SU-DHL-6 (cell line): ENCODE measurements at regions not wholly inside any gene's neighbourhood (a gene's known extent, or its start where the extent isn't known, plus 50 kb on each side); places are given as distances from the start of the nearest gene placed in this dataset.

Source experiments
- H2AFZ ChIP-seq: fragments of 200-600 bp; sonication (generic); 2 replicates; pipeline ENCODE4 v1.6.1; 2014; ENCODE audit warnings: low read depth, mild to moderate bottlenecking, moderate library complexity, mixed read lengths, antibody characterized with exemption, low read length; ENCODE audit not compliant: severe bottlenecking
- H3F3A ChIP-seq: fragments of 200-600 bp; shearing (Covaris generic); 2 replicates; pipeline ENCODE4 v1.6.0; 2016; ENCODE audit warnings: antibody characterized with exemption, mild to moderate bottlenecking; ENCODE audit not compliant: insufficient read depth
- H3K27ac ChIP-seq: fragments of 200-600 bp; sonication (generic); 2 replicates; pipeline ENCODE4 v1.5.1; 2016; ENCODE audit warnings: low read depth, mild to moderate bottlenecking, low read length, moderate library complexity, mixed read lengths
- H3K27me3 ChIP-seq: fragments of 200-600 bp; sonication (generic), shearing (Covaris generic); 2 replicates; pipeline ENCODE4 v1.6.0; 2014; ENCODE audit warnings: mild to moderate bottlenecking, low read length
- H3K36me3 ChIP-seq: fragments of 200-600 bp; sonication (generic); 2 replicates; pipeline ENCODE4 v1.6.1; 2014; ENCODE audit warnings: mild to moderate bottlenecking, low read length, mixed read lengths
- H3K4me2 ChIP-seq: fragments of 300-600, 200-600 bp; shearing (Covaris generic), sonication (generic); 2 replicates; pipeline ENCODE4 v1.6.0; 2014; ENCODE audit warnings: low read length, low read depth, mild to moderate bottlenecking; ENCODE audit not compliant: poor library complexity, severe bottlenecking
- H3K4me3 ChIP-seq: fragments of 200-600 bp; sonication (generic); 2 replicates; pipeline ENCODE4 v1.5.1; 2014; ENCODE audit warnings: antibody characterized with exemption, low read length, mild to moderate bottlenecking, mixed read lengths; ENCODE audit not compliant: insufficient read depth, poor library complexity, severe bottlenecking
- H3K79me2 ChIP-seq: fragments of 200-600 bp; sonication (generic); 2 replicates; pipeline ENCODE4 v1.6.1; 2014; ENCODE audit warnings: mild to moderate bottlenecking, low read length, moderate library complexity; ENCODE audit not compliant: insufficient read depth
- H3K9ac ChIP-seq: fragments of 200-600 bp; sonication (generic); 2 replicates; pipeline ENCODE4 v1.7.0; 2014; ENCODE audit warnings: mild to moderate bottlenecking, low read length
- H3K9me2 ChIP-seq: fragments of 200-600 bp; sonication (generic); replicated peaks from 2 replicates; pipeline ENCODE4 v1.6.1; 2014; ENCODE audit warnings: low read length; ENCODE audit not compliant: insufficient read depth
- H3K9me3 ChIP-seq: fragments of 200-600 bp; sonication (generic); 2 replicates; pipeline ENCODE4 v1.6.1; 2014; ENCODE audit warnings: low read length, mixed read lengths; ENCODE audit not compliant: insufficient read depth
- H4K20me1 ChIP-seq: fragments of 200-600 bp; sonication (generic); 2 replicates; pipeline ENCODE4 v1.6.1; 2014; ENCODE audit warnings: low read depth, mild to moderate bottlenecking, antibody characterized with exemption, low read length, moderate library complexity, mixed read lengths
- CTCF ChIP-seq: fragments of 200-600 bp; sonication (generic); IDR thresholded peaks from one replicate; pipeline ENCODE4 v1.5.1; 2017; ENCODE audit warnings: antibody characterized with exemption, mild to moderate bottlenecking, low read length, moderate library complexity; ENCODE audit not compliant: insufficient read depth, poor library complexity, severe bottlenecking
- EZH2phosphoT487 ChIP-seq: fragments of 200-600 bp; sonication (generic), shearing (Covaris generic); conservative IDR thresholded peaks from 2 replicates; pipeline ENCODE4 v1.6.1; 2018; ENCODE audit warnings: mild to moderate bottlenecking, antibody characterized with exemption, low read length, moderate library complexity, mixed read lengths

GRCh38 chr3:110234831-110235230 lies 836.8 kb upstream of the NECTIN3 start:
- H3K9me2 ChIP-seq = no peaks in the 10 kb centered on the region
- H3F3A ChIP-seq = no peaks in the 10 kb centered on the region
- no peaks in the 10 kb centered on the region for H3K9me3 ChIP-seq
- no peaks in the 10 kb centered on the region for H3K27me3 ChIP-seq
- no peak overlapping the region for H3K4me3 ChIP-seq
- no peaks in the 10 kb centered on the region for H3K79me2 ChIP-seq
- H3K9ac ChIP-seq = no peak overlapping the region
- no peak overlapping the region for H2AFZ ChIP-seq
- no peaks in the 10 kb centered on the region for H4K20me1 ChIP-seq
- H3K4me2 ChIP-seq = no peak overlapping the region
- no peak overlapping the region for H3K27ac ChIP-seq
- no peaks in the 10 kb centered on the region for H3K36me3 ChIP-seq
- TF ChIP-seq CTCF (no peak), EZH2phosphoT487 (no peak)

- H3K27ac ChIP-seq = no peak overlapping the region
- H3K9ac ChIP-seq = no peak overlapping the region
- H3K9me3 ChIP-seq = no peaks in the 10 kb centered on the region
- no peak overlapping the region for H3K4me2 ChIP-seq
- no peaks in the 10 kb centered on the region for H3K79me2 ChIP-seq
- TF ChIP-seq EZH2phosphoT487 (no peak), CTCF (no peak)
- no peaks in the 10 kb centered on the region for H3K9me2 ChIP-seq
- no peak overlapping the region for H2AFZ ChIP-seq
- no peaks in the 10 kb centered on the region for H3K36me3 ChIP-seq
- no peaks in the 10 kb centered on the region for H3K27me3 ChIP-seq
- H4K20me1 ChIP-seq = no peaks in the 10 kb centered on the region
- no peaks in the 10 kb centered on the region for H3F3A ChIP-seq
- H3K4me3 ChIP-seq = no peak overlapping the region
Measured at GRCh38 chr3:110236976-110237610, 834.5 kb upstream of the NECTIN3 start.

GRCh38 chr3:110243081-110243480 lies 828.5 kb upstream of the NECTIN3 start:
- no peaks in the 10 kb centered on the region for H3K79me2 ChIP-seq
- H3F3A ChIP-seq = no peaks in the 10 kb centered on the region
- TF ChIP-seq EZH2phosphoT487 (no peak), CTCF (no peak)
- H3K9me2 ChIP-seq = no peaks in the 10 kb centered on the region
- H2AFZ ChIP-seq = no peak overlapping the region
- H4K20me1 ChIP-seq = no peaks in the 10 kb centered on the region
- H3K36me3 ChIP-seq = no peaks in the 10 kb centered on the region
- H3K9me3 ChIP-seq = no peaks in the 10 kb centered on the region
- H3K4me2 ChIP-seq = no peak overlapping the region
- no peaks in the 10 kb centered on the region for H3K27me3 ChIP-seq
- H3K9ac ChIP-seq = no peak overlapping the region
- no peak overlapping the region for H3K4me3 ChIP-seq
- no peak overlapping the region for H3K27ac ChIP-seq
